Mesenchymal stem cell (in vitro differentiated cells and primary cell): ENCODE measurements at regions not wholly inside any gene's neighbourhood (a gene's known extent, or its start where the extent isn't known, plus 50 kb on each side); places are given as distances from the start of the nearest gene placed in this dataset.

Experiments used
- DNase-seq: peaks from one replicate; pipeline ENCODE4 v3.0.0-alpha.2; 2013
- H2AFZ ChIP-seq: one replicate; pipeline ENCODE4 v1.6.1; 2013; ENCODE audit warnings: low read depth, mild to moderate bottlenecking, control low read depth, inconsistent platforms, low read length, moderate library complexity
- H2AK5ac ChIP-seq: 2 replicates; pipeline ENCODE4 v1.6.1; 2013; ENCODE audit warnings: low read length, moderate library complexity, mild to moderate bottlenecking, inconsistent platforms; ENCODE audit not compliant: severe bottlenecking
- H2BK120ac ChIP-seq: one replicate; pipeline ENCODE4 v1.6.1; 2013; ENCODE audit warnings: low read depth, mild to moderate bottlenecking, inconsistent platforms, low read length, moderate library complexity
- H2BK12ac ChIP-seq, 2 experiments: one replicate each; pipeline ENCODE4 v1.6.1; 2013; ENCODE audit warnings: inconsistent platforms in 2 of 2, low read length in 2 of 2, mild to moderate bottlenecking in 2 of 2, moderate library complexity in 2 of 2, control low read depth in 1 of 2
- H2BK15ac ChIP-seq: one replicate; pipeline ENCODE4 v1.6.1; 2013; ENCODE audit warnings: mild to moderate bottlenecking, low read depth, inconsistent platforms; ENCODE audit not compliant: poor library complexity, severe bottlenecking
- H2BK5ac ChIP-seq: 2 replicates; pipeline ENCODE4 v1.6.1; 2013; ENCODE audit warnings: low read depth, mild to moderate bottlenecking, low read length, control low read depth, inconsistent platforms; ENCODE audit not compliant: poor library complexity, severe bottlenecking
- H3K14ac ChIP-seq, 2 experiments: one replicate each; pipeline ENCODE4 v1.6.1; 2013; ENCODE audit warnings: inconsistent platforms in 2 of 2, low read length in 2 of 2, control low read depth in 1 of 2, mild to moderate bottlenecking in 1 of 2, moderate library complexity in 1 of 2
- H3K18ac ChIP-seq, 2 experiments: one replicate each; pipeline ENCODE4 v1.6.1; 2013; ENCODE audit warnings: inconsistent platforms in 2 of 2, low read length in 2 of 2, control low read depth in 1 of 2, low read depth in 1 of 2, mild to moderate bottlenecking in 1 of 2
- H3K23ac ChIP-seq, 2 experiments: one replicate each; pipeline ENCODE4 v1.6.1; 2013; ENCODE audit warnings: inconsistent platforms in 2 of 2, low read length in 2 of 2, mild to moderate bottlenecking in 2 of 2, moderate library complexity in 2 of 2, control low read depth in 1 of 2
- H3K27ac ChIP-seq: 2 replicates; pipeline ENCODE4 v1.5.1; 2013; ENCODE audit warnings: mild to moderate bottlenecking, moderate library complexity, low read length, control low read depth, inconsistent platforms; ENCODE audit not compliant: poor library complexity, severe bottlenecking
- H3K27me3 ChIP-seq, 2 experiments: 2 replicates each; pipeline versions ENCODE4 v1.6.1 to v1.7.0; 2013; ENCODE audit warnings: low read length in 2 of 2, mild to moderate bottlenecking in 2 of 2, moderate library complexity in 2 of 2, control low read depth in 1 of 2, inconsistent platforms in 1 of 2; ENCODE audit not compliant: control insufficient read depth in 1 of 2, insufficient read depth in 1 of 2
- H3K36me3 ChIP-seq, 2 experiments: 2 replicates each; pipeline versions ENCODE4 v1.6.1 to v1.7.0; 2013; ENCODE audit warnings: low read length in 2 of 2, control low read depth in 1 of 2, inconsistent platforms in 1 of 2, low read depth in 1 of 2, mild to moderate bottlenecking in 1 of 2; ENCODE audit not compliant: insufficient read depth in 2 of 2, control insufficient read depth in 1 of 2
- H3K4ac ChIP-seq, 2 experiments: one replicate each; pipeline ENCODE4 v1.6.1; 2013; ENCODE audit warnings: inconsistent platforms in 2 of 2, low read length in 2 of 2, mild to moderate bottlenecking in 2 of 2, moderate library complexity in 2 of 2, control low read depth in 1 of 2, low read depth in 1 of 2
- H3K4me1 ChIP-seq: 2 replicates; pipeline ENCODE4 v1.6.1; 2013; ENCODE audit warnings: low read depth, low read length, control low read depth; ENCODE audit not compliant: control insufficient read depth, insufficient read depth
- H3K4me2 ChIP-seq: 2 replicates; pipeline ENCODE4 v1.6.1; 2013; ENCODE audit warnings: low read length, mild to moderate bottlenecking, inconsistent platforms; ENCODE audit not compliant: poor library complexity, severe bottlenecking
- H3K4me3 ChIP-seq, 2 experiments: 2 replicates each; pipeline versions ENCODE4 v1.5.1 to v1.7.0; 2013; ENCODE audit warnings: low read length in 2 of 2, mild to moderate bottlenecking in 2 of 2, control low read depth in 1 of 2, low read depth in 1 of 2; ENCODE audit not compliant: insufficient read depth in 1 of 2
- H3K79me1 ChIP-seq: replicated peaks from 2 replicates; pipeline ENCODE4 v1.6.1; 2013; ENCODE audit warnings: mild to moderate bottlenecking, control low read depth, low read length, inconsistent platforms; ENCODE audit not compliant: poor library complexity, severe bottlenecking
- H3K9ac ChIP-seq: 2 replicates; pipeline ENCODE4 v1.7.0; 2013; ENCODE audit warnings: mild to moderate bottlenecking, low read length, moderate library complexity
- H3K9me3 ChIP-seq: 2 replicates; pipeline ENCODE4 v1.7.0; 2013; ENCODE audit warnings: mild to moderate bottlenecking, low read length; ENCODE audit not compliant: control insufficient read depth
- H4K8ac ChIP-seq: one replicate; pipeline ENCODE4 v1.6.1; 2013; ENCODE audit warnings: inconsistent platforms, mild to moderate bottlenecking, low read length, moderate library complexity
- H4K91ac ChIP-seq: one replicate; pipeline ENCODE4 v1.6.1; 2013; ENCODE audit warnings: mild to moderate bottlenecking, low read length, inconsistent platforms
- WGBS: methylation state at CpG from one replicate; pipeline ENCODE4 v1.1.7; 2013; ENCODE audit warnings: mixed read lengths; 5-methylcytosine and 5-hydroxymethylcytosine counted together

- Histone ChIP-seq H2BK120ac (no peak overlapping the region), H3K23ac (no peak overlapping the region), H3K18ac (no peak overlapping the region), H3K4me2 (no peak overlapping the region), H3K4me3 (no peak overlapping the region), H3K27ac (no peak overlapping the region), H3K9ac (no peak overlapping the region), H2BK12ac (no peak overlapping the region), H2AFZ (no peak overlapping the region), H3K36me3 (no peaks in the 10 kb centered on the region), H3K4ac (no peak overlapping the region), H3K79me1 (no peaks in the 10 kb centered on the region), H3K14ac (no peak overlapping the region), H2AK5ac (no peak overlapping the region), H4K8ac (no peak overlapping the region), H2BK5ac (no peak overlapping the region), H4K91ac (no peak overlapping the region), H3K9me3 (no peaks in the 10 kb centered on the region), H2BK15ac (no peak overlapping the region), H3K4me1 (no peaks in the 10 kb centered on the region), H3K27me3 (no peaks in the 10 kb centered on the region)
- DNase-seq = no peak
- WGBS = 50% methylated on average over 2 of the region's 3 CpGs
Measured at GRCh38 chr1:170271430-170272161, 125.8 kb downstream of the NTMT2 start.

DNA sequence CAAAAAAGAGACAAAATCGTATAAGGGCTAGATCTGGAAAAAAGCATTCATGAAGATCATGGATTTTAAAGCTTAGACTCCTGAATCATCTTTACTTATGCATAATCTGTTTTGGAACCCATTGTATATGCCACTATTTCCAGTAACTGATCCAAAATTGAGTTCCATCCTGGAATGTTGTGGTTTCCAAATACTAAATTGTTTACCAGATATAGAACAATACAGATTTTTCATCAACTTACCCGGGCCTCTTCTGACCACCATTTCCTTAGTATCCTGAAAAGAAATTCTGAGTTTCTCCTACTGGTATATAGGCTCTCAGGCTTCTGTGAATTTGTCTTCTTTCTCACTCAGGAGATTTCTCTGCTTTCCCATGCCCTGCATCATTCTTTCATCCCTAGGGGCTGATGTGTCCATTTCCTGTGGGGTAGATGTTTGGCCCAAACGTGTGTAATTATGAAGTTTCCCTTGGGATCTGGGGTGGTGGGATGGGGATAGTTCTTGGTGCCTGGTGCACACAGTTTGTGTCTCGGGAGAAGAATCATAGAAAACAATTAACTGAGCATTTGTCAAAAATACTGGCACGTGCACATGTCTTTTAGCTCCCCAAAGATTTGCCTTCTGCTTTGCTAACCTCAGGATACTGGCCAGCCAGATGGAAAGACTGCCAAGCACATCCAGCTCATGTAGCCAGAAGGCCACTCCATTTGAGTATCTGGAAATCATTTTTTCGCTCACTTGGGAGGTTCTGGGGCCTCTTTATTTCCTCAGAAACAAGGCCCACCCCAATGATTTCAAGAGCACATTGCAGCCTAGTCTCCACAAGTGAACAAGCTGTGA, 127.8 kb downstream of the NTMT2 start:
- Histone ChIP-seq H3K4me3 (peak overlapping the region in 1 of 2 experiments; percentile 44), H3K18ac (peak overlapping the region in 1 of 2 experiments; percentile 76), H2BK15ac (no peak overlapping the region), H3K4me1 (no peaks in the 10 kb centered on the region), H2BK12ac (no peak overlapping the region), H3K14ac (peak overlapping the region in 1 of 2 experiments; percentile 67), H3K4me2 (no peak overlapping the region), H3K79me1 (no peaks in the 10 kb centered on the region), H2BK5ac (no peak overlapping the region), H3K9me3 (no peaks in the 10 kb centered on the region), H4K91ac (no peak overlapping the region), H2AFZ (no peak overlapping the region), H3K27ac (no peak overlapping the region), H3K23ac (no peak overlapping the region), H4K8ac (no peak overlapping the region), H3K9ac (peak overlapping the region; percentile 73), H2AK5ac (no peak overlapping the region), H3K36me3 (no peaks in the 10 kb centered on the region), H3K4ac (peak overlapping the region; percentile 14 to 42), H2BK120ac (no peak overlapping the region), H3K27me3 (no peaks in the 10 kb centered on the region)
- DNase-seq = peak; percentile 38
- 33% methylated on average over 5 of the region's 6 CpGs for WGBS

DNA sequence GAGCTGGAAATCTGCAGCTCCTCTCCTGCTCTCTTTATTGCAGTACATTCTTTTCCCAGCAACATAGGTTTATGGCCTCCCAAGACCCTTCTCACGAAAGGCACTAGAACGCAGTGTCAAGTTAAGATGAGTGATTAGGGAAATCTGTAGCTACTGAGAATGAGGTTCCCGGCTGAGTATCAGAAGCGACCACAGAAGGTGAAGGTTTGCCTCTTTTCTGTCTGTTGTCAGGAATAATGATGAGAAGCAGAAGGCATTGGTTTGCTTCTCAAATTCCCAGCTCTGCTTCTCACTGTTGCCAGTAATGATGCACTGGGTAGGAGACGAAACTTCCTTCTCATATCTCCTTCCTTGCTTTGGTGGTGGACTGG, 128.4 kb downstream of the NTMT2 start:
- H3K79me1 ChIP-seq = no peaks in the 10 kb centered on the region
- no peak overlapping the region for H3K14ac ChIP-seq
- no peak overlapping the region for H3K4ac ChIP-seq
- no peak overlapping the region for H3K27ac ChIP-seq
- no peak overlapping the region for H2AK5ac ChIP-seq
- no peak overlapping the region for H2AFZ ChIP-seq
- no peak overlapping the region for H4K91ac ChIP-seq
- 5% methylated on average over 5 of the region's 5 CpGs for WGBS
- no peaks in the 10 kb centered on the region for H3K36me3 ChIP-seq
- no peak overlapping the region for H2BK5ac ChIP-seq
- no peaks in the 10 kb centered on the region for H3K9me3 ChIP-seq
- H2BK12ac ChIP-seq = no peak overlapping the region
- H3K9ac ChIP-seq = peak overlapping the region; percentile 73
- H4K8ac ChIP-seq = no peak overlapping the region
- no peak overlapping the region for H3K18ac ChIP-seq
- DNase-seq = peak; percentile 91
- no peaks in the 10 kb centered on the region for H3K4me1 ChIP-seq
- no peak overlapping the region for H2BK15ac ChIP-seq
- no peak overlapping the region for H2BK120ac ChIP-seq
- H3K4me3 ChIP-seq = peak overlapping the region in 1 of 2 experiments; percentile 44
- H3K27me3 ChIP-seq = no peaks in the 10 kb centered on the region
- no peak overlapping the region for H3K4me2 ChIP-seq
- no peak overlapping the region for H3K23ac ChIP-seq

- H3K14ac ChIP-seq = no peak overlapping the region
- H2BK5ac ChIP-seq = no peak overlapping the region
- H3K4me1 ChIP-seq = no peaks in the 10 kb centered on the region
- no peak overlapping the region for H4K91ac ChIP-seq
- no peak overlapping the region for H2BK120ac ChIP-seq
- H2AFZ ChIP-seq = no peak overlapping the region
- H3K9ac ChIP-seq = no peak overlapping the region
- H3K23ac ChIP-seq = no peak overlapping the region
- H3K27ac ChIP-seq = no peak overlapping the region
- H2BK15ac ChIP-seq = no peak overlapping the region
- no peaks in the 10 kb centered on the region for H3K9me3 ChIP-seq
- no peak for DNase-seq
- H3K4ac ChIP-seq = no peak overlapping the region
- H3K27me3 ChIP-seq = no peaks in the 10 kb centered on the region
- H3K4me2 ChIP-seq = no peak overlapping the region
- no peak overlapping the region for H2AK5ac ChIP-seq
- no peaks in the 10 kb centered on the region for H3K36me3 ChIP-seq
- H3K79me1 ChIP-seq = no peaks in the 10 kb centered on the region
- H3K18ac ChIP-seq = no peak overlapping the region
- 77% methylated on average over 1 of the region's 2 CpGs for WGBS
- no peak overlapping the region for H3K4me3 ChIP-seq
- H4K8ac ChIP-seq = no peak overlapping the region
- H2BK12ac ChIP-seq = no peak overlapping the region
Measured at GRCh38 chr1:170277985-170278384, 132.2 kb downstream of the NTMT2 start.
